ENCODE measurements at regions not wholly inside any gene's neighbourhood (a gene's known extent, or its start where the extent isn't known, plus 50 kb on each side); places are given as distances from the start of the nearest gene placed in this dataset.

DNA sequence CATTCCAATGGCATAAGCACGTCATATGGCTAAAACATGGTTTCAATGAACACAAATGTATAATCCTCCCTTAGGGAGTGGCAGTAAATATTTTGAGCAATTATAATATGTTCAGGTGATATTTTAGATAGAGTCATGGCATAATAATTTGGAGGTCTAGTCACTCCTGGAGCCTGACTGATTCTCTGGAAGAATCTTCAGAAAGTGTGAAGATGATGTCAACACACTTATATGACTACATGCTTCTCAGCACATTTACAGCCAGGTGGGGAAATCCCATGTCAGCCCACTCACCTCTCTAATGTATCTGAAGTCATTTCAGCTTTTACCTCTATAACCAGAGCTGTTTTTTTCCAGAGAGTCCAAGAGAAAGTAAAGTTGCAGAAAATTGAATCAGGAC is 474.8 kb downstream of the SHISA9 start:
- Histone ChIP-seq H3K27ac (ENCODE audit: low read depth, low read length) (no peak overlapping the region), H3K4me2 (ENCODE audit: low read length) (no peak overlapping the region), H3K4me3 (replicated peaks in 1 of 2; ENCODE audit: low read depth in 1 of 2, low read length in 2 of 2) (no peak overlapping the region), H3K79me2 (ENCODE audit: insufficient read depth, low read length) (no peaks in the 10 kb centered on the region), H4K20me1 (ENCODE audit: insufficient read depth) (no peaks in the 10 kb centered on the region), H3K9ac (ENCODE audit: low read length) (no peak overlapping the region), H3K9me3 (ENCODE audit: control insufficient read depth in 1 of 2, insufficient read depth in 1 of 2, low read depth in 1 of 2, low read length in 2 of 2) (peaks cover 0 to 4% of the 10 kb centered on the region in 2 experiments; a peak in 1 of 4 replicates), H3K4me1 (ENCODE audit: control insufficient read depth in 1 of 2, insufficient read depth in 2 of 2, low read length in 2 of 2) (no peaks in the 10 kb centered on the region), H2AFZ (ENCODE audit: low read depth, low read length, poor library complexity, severe bottlenecking) (no peak overlapping the region), H3K9me2 (ENCODE audit: insufficient read depth) (no peaks in the 10 kb centered on the region), H3K36me3 (ENCODE audit: control insufficient read depth in 1 of 2, insufficient read depth in 2 of 2, low read length in 2 of 2) (no peaks in the 10 kb centered on the region), H3K27me3 (ENCODE audit: insufficient read depth, low read length) (no peaks in the 10 kb centered on the region)
- no peak for DNase-seq (ENCODE audit: low read depth, low spot score)
- ChIA-PET RAD21 (ENCODE audit: low non-redundant PET in 1 of 2, low total read pairs in 2 of 2, uncharacterized antibody in 2 of 2, unreplicated experiment in 2 of 2) (no interaction called here), POLR2A (no interaction called here), CTCF (no interaction called here)
- no TSS peak for BruUV-seq (replicated peaks)
- no peak for ATAC-seq
- intact Hi-C loops (cut with micrococcal nuclease): no loop called here
- TF ChIP-seq SP1 (IDR thresholded peaks at IDR 0.05; ENCODE audit: low read depth) (no peak), POLR2A (IDR thresholded peaks at IDR 0.05; ENCODE audit: borderline replicate concordance, extremely low read depth, insufficient read depth, insufficient read length) (no peak), EGR1 (IDR thresholded peaks at IDR 0.05; ENCODE audit: low read depth) (no peak), CBX3 (IDR thresholded peaks at IDR 0.05; ENCODE audit: low read depth) (no peak), SRF (IDR thresholded peaks at IDR 0.05; ENCODE audit: low read depth) (no peak), JUND (IDR thresholded peaks at IDR 0.05) (no peak), TCF7L2 (IDR thresholded peaks at IDR 0.05; ENCODE audit: borderline replicate concordance, extremely low read depth, insufficient read depth, insufficient read length) (no peak), ZNF274 (IDR thresholded peaks at IDR 0.05; ENCODE audit: low read depth, low read length) (no peak), EZH2phosphoT487 (IDR thresholded peaks at IDR 0.05; ENCODE audit: borderline replicate concordance) (no peak), EZH2 (IDR thresholded peaks at IDR 0.05) (no peak), POLR2AphosphoS5 (IDR thresholded peaks at IDR 0.05; ENCODE audit: low read depth, low read length) (no peak), SIN3A (IDR thresholded peaks at IDR 0.05; ENCODE audit: low read depth) (no peak), CEBPB (IDR thresholded peaks at IDR 0.05; ENCODE audit: low read depth) (no peak), RAD21 (IDR thresholded peaks at IDR 0.05; ENCODE audit: low read depth) (no peak)
- TF ChIP-seq, protein P1, sequence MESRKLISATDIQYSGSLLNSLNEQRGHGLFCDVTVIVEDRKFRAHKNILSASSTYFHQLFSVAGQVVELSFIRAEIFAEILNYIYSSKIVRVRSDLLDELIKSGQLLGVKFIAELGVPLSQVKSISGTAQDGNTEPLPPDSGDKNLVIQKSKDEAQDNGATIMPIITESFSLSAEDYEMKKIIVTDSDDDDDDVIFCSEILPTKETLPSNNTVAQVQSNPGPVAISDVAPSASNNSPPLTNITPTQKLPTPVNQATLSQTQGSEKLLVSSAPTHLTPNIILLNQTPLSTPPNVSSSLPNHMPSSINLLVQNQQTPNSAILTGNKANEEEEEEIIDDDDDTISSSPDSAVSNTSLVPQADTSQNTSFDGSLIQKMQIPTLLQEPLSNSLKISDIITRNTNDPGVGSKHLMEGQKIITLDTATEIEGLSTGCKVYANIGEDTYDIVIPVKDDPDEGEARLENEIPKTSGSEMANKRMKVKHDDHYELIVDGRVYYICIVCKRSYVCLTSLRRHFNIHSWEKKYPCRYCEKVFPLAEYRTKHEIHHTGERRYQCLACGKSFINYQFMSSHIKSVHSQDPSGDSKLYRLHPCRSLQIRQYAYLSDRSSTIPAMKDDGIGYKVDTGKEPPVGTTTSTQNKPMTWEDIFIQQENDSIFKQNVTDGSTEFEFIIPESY (IDR thresholded peaks at IDR 0.05; ENCODE audit: extremely low read depth, insufficient replicate concordance, low read length): no peak
- TF ChIP-seq, protein P2, sequence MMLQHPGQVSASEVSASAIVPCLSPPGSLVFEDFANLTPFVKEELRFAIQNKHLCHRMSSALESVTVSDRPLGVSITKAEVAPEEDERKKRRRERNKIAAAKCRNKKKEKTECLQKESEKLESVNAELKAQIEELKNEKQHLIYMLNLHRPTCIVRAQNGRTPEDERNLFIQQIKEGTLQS (IDR thresholded peaks at IDR 0.05): no peak
- TF ChIP-seq, protein P3, sequence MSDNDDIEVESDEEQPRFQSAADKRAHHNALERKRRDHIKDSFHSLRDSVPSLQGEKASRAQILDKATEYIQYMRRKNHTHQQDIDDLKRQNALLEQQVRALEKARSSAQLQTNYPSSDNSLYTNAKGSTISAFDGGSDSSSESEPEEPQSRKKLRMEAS (IDR thresholded peaks at IDR 0.05): no peak
- TF ChIP-seq, protein P4, sequence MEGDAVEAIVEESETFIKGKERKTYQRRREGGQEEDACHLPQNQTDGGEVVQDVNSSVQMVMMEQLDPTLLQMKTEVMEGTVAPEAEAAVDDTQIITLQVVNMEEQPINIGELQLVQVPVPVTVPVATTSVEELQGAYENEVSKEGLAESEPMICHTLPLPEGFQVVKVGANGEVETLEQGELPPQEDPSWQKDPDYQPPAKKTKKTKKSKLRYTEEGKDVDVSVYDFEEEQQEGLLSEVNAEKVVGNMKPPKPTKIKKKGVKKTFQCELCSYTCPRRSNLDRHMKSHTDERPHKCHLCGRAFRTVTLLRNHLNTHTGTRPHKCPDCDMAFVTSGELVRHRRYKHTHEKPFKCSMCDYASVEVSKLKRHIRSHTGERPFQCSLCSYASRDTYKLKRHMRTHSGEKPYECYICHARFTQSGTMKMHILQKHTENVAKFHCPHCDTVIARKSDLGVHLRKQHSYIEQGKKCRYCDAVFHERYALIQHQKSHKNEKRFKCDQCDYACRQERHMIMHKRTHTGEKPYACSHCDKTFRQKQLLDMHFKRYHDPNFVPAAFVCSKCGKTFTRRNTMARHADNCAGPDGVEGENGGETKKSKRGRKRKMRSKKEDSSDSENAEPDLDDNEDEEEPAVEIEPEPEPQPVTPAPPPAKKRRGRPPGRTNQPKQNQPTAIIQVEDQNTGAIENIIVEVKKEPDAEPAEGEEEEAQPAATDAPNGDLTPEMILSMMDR (IDR thresholded peaks at IDR 0.05 in 2 of 3, conservative IDR thresholded peaks at IDR 0.05 in 1 of 3; ENCODE audit: borderline replicate concordance in 1 of 3, insufficient read depth in 1 of 3, low read depth in 2 of 3, low read length in 2 of 3): no peak
